Gastroesophageal sphincter (tissue), 4 donors: ENCODE measurements at regions not wholly inside any gene's neighbourhood (a gene's known extent, or its start where the extent isn't known, plus 50 kb on each side); places are given as distances from the start of the nearest gene placed in this dataset.

Experiments used
- ATAC-seq: fragments of 150-250 bp; one replicate; pipeline ENCODE4 v1.9.1; 2016; ENCODE audit warnings: mild to moderate bottlenecking, moderate library complexity
- H3K27ac ChIP-seq, 4 donors: fragments of 200-600 bp; sonication (generic) in 3 of 4; 1 replicate in 3 of 4; 2 replicates in 1 of 4; pipeline ENCODE4 v1.5.1; 2016 to 2019
- H3K27me3 ChIP-seq: fragments of 200-600 bp; sonication (generic); one replicate; pipeline ENCODE4 v1.5.1; 2019
- H3K36me3 ChIP-seq, 2 donors: fragments of 200-600 bp; sonication (generic); one replicate each; pipeline ENCODE4 v1.5.1; 2019; ENCODE audit warnings: control low read depth in 1 of 2
- H3K4me1 ChIP-seq, 3 donors: fragments of 200-600 bp; sonication (generic); 1 replicate in 2 of 3; 2 replicates in 1 of 3; pipeline ENCODE4 v1.5.1; 2016 to 2019; ENCODE audit warnings: control low read depth in 2 of 3
- H3K4me3 ChIP-seq, 2 donors: fragments of 200-600 bp; sonication (generic); one replicate each; pipeline ENCODE4 v1.5.1; 2019; ENCODE audit warnings: mild to moderate bottlenecking in 1 of 2, moderate library complexity in 1 of 2
- H3K9me3 ChIP-seq, 3 donors: fragments of 200-600 bp; sonication (generic); one replicate each; pipeline ENCODE4 v1.5.1; 2017 to 2019; ENCODE audit warnings: control low read depth in 2 of 3
- CTCF ChIP-seq, 4 experiments: fragments of 200-600 bp in 2 of 4; fragments of 450-650 bp in 2 of 4; sonication (generic) in 1 of 4; IDR thresholded peaks; one replicate each; pipeline ENCODE4 v1.5.1; 2017 to 2019; ENCODE audit warnings: antibody characterized with exemption in 4 of 4, mild to moderate bottlenecking in 2 of 4, moderate library complexity in 2 of 4
- EP300 ChIP-seq: sonication (generic); formaldehyde crosslinking; IDR thresholded peaks from one replicate; pipeline ENCODE4 v1.6.1; 2017; ENCODE audit warnings: antibody characterized with exemption, mild to moderate bottlenecking
- POLR2A ChIP-seq, 2 donors: fragments of 450-650 bp; IDR thresholded peaks; one replicate each; pipeline ENCODE4 v1.6.1; 2017; ENCODE audit warnings: antibody characterized with exemption in 2 of 2, mild to moderate bottlenecking in 2 of 2, moderate library complexity in 1 of 2
- POLR2AphosphoS5 ChIP-seq: sonication (generic); formaldehyde crosslinking; IDR thresholded peaks from one replicate; pipeline ENCODE4 v1.6.1; 2017; ENCODE audit warnings: antibody characterized with exemption
- WGBS, 2 donors: methylation state at CpG; one replicate each; pipeline ENCODE4 v1.1.5; 2018; ENCODE audit warnings: low coverage in 1 of 2; 5-methylcytosine and 5-hydroxymethylcytosine counted together

GRCh38 chr12:75672200-75672599 lies 160.8 kb upstream of the KRR1 start:
- ATAC-seq: no peak
- TF ChIP-seq POLR2AphosphoS5 (no peak), EP300 (no peak), CTCF (IDR thresholded peaks at IDR 0.05) (no peak), POLR2A (IDR thresholded peaks at IDR 0.05) (no peak)
- H3K4me3 ChIP-seq: no peak overlapping the region

GRCh38 chr12:75670216-75670615 lies 158.8 kb upstream of the KRR1 start:
- Histone ChIP-seq H3K27me3 (no peaks in the 10 kb centered on the region), H3K36me3 (no peaks in the 10 kb centered on the region), H3K4me1 (no peaks in the 10 kb centered on the region), H3K4me3 (no peak overlapping the region), H3K27ac (no peak overlapping the region), H3K9me3 (no peaks in the 10 kb centered on the region)
- WGBS, 2 donors: 61 to 74% methylated on average over 3 of the region's 5 CpGs
- ATAC-seq: no peak
- TF ChIP-seq EP300 (no peak), POLR2AphosphoS5 (no peak), CTCF (IDR thresholded peaks at IDR 0.05) (no peak), POLR2A (IDR thresholded peaks at IDR 0.05) (no peak)

More at GRCh38 chr12:75672200-75672599, 160.8 kb upstream of the KRR1 start:
- no peaks in the 10 kb centered on the region for H3K4me1 ChIP-seq
- no peaks in the 10 kb centered on the region for H3K36me3 ChIP-seq
- no peaks in the 10 kb centered on the region for H3K9me3 ChIP-seq
- no peak overlapping the region for H3K27ac ChIP-seq
- no peaks in the 10 kb centered on the region for H3K27me3 ChIP-seq

- no peak overlapping the region for H3K27ac ChIP-seq
Measured at GRCh38 chr12:75666939-75667334, 155.5 kb upstream of the KRR1 start.

GRCh38 chr12:75666126-75666938 lies 154.9 kb upstream of the KRR1 start:
- Histone ChIP-seq H3K9me3 (no peaks in the 10 kb centered on the region), H3K27ac (no peak overlapping the region), H3K4me3 (no peak overlapping the region), H3K36me3 (no peaks in the 10 kb centered on the region), H3K27me3 (no peaks in the 10 kb centered on the region), H3K4me1 (no peaks in the 10 kb centered on the region)
- TF ChIP-seq POLR2AphosphoS5 (no peak), EP300 (no peak), POLR2A (IDR thresholded peaks at IDR 0.05) (no peak), CTCF (IDR thresholded peaks at IDR 0.05) (no peak)
- ATAC-seq: no peak
- 74% methylated on average over 5 of the region's 5 CpGs; no CpG with 5 or more reads in 1 of the 2 donors for WGBS, 2 donors

More at GRCh38 chr12:75666939-75667334, 155.5 kb upstream of the KRR1 start:
- H3K4me3 ChIP-seq: no peak overlapping the region
- ATAC-seq: no peak
- WGBS, 2 donors: 0 to 27% methylated on average over 1 to 2 of the region's 2 CpGs
- TF ChIP-seq POLR2A (IDR thresholded peaks at IDR 0.05) (no peak), EP300 (no peak), CTCF (IDR thresholded peaks at IDR 0.05) (no peak), POLR2AphosphoS5 (no peak)
- no peaks in the 10 kb centered on the region for H3K36me3 ChIP-seq
- H3K4me1 ChIP-seq: no peaks in the 10 kb centered on the region
- H3K27me3 ChIP-seq: no peaks in the 10 kb centered on the region
- no peaks in the 10 kb centered on the region for H3K9me3 ChIP-seq

- Histone ChIP-seq H3K9me3 (no peaks in the 10 kb centered on the region), H3K4me1 (no peaks in the 10 kb centered on the region), H3K27ac (no peak overlapping the region), H3K36me3 (no peaks in the 10 kb centered on the region), H3K4me3 (no peak overlapping the region), H3K27me3 (no peaks in the 10 kb centered on the region)
- 83 to 94% methylated on average over 1 to 2 of the region's 2 CpGs for WGBS, 2 donors
- ATAC-seq: no peak
- no peak for TF ChIP-seq POLR2AphosphoS5
Measured at GRCh38 chr12:75665216-75665615, 153.8 kb upstream of the KRR1 start.
